ENCODE measurements at regions not wholly inside any gene's neighbourhood (a gene's known extent, or its start where the extent isn't known, plus 50 kb on each side); places are given as distances from the start of the nearest gene placed in this dataset.

DNA sequence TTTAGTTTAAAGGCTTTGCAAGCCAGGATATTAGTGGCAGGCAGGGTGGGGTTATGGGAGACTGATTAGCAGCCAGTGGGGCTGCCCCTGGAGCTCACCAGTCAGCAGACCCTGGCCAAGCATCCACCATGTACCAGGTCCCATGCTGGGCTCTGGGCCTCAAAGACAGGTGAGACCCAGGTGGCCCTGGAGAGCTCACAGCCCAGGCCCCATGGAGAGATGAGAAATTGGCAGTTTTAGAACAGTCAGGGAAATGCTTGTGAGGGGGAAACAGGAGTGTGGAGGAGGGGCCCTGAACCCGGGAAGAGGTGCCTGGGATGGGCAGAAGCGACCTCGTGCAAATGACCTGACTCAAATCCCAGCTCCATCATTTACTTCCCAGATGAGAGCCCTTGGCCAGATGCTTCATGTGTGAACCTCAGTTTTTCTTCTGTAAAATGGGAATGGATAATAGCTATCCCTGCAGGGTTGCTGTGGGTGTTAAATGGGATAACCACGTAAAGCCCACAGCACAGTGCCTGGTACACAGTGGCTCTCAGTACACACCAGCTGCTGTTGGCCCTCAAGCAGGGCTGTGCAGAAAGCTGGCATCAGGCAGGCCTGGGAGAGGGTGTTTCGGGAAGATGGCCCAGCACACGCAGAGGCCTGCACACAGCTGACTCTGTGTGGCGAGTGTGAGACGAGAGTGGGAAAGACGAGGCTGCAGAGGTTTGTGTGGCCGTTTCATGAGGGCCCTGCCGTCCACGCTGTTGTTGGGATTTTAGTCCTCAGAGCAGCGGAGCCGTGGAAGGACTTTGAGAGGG is 518.5 kb downstream of the PTPRU start:
- DNase-seq (ENCODE audit: low spot score in 2 of 2), result no peak
- no peak for FAIRE-seq

DNA sequence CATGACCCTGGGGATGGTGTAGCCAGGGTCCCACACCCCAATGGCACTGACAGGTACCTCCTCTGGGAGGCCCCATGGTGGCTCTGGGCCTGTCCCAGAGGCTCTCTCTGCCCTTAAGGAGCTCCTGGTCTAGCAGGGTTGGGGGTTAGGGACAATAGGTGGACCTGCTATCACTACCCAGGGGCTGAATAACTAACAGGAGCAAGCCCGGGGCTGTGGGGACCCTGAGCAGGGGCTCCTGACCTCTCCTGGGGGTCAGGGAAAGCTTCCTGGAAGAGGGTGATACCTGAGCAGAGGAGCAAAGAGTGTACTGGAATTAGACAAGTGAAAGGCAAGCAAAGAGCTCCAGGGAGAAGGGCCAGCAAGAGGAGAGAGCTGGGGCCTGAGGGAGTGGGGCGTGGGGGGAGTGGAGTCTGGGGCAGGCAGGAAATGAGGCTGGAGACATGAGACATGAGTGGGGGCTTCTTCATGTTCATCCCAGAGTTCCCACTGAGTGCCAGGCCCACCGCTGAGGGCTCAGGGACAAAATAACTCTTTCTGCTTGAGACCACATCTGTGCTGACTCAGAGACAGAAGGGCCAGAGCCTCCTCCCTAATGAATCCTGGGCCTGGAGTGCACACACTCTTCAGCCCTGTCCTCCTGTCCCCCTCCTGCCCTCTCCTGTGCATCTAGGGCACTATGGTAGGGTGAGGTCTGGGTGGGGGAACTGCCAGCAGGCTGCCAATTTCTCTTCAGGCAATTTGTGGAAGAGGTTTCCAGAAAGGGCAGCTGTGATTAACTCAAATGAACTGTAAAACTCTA is 517.6 kb downstream of the PTPRU start:
- no peak for FAIRE-seq
- no peak for DNase-seq (ENCODE audit: low spot score in 2 of 2)

DNA sequence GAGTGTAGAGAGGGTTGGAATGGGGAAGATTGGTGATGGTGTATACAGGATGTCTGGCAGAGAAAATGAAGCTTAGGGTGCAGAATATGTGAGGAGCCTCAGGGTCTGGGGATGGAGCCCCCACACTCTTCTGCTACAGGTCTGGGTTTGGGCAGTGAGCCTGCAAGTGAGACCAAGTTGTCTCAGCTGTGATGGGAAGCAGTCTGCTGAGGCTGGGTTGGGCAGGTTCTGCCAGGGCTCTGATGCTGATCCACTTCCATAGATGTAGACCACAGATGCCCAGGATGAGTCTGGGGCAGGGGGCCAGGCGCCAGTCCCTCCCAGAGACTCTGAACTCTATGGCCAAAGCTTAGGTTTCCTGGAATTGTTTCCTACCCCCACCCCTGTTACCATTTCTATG is 516.9 kb downstream of the PTPRU start:
- FAIRE-seq, result no peak
- no peak for DNase-seq (ENCODE audit: low spot score in 2 of 2)

DNA sequence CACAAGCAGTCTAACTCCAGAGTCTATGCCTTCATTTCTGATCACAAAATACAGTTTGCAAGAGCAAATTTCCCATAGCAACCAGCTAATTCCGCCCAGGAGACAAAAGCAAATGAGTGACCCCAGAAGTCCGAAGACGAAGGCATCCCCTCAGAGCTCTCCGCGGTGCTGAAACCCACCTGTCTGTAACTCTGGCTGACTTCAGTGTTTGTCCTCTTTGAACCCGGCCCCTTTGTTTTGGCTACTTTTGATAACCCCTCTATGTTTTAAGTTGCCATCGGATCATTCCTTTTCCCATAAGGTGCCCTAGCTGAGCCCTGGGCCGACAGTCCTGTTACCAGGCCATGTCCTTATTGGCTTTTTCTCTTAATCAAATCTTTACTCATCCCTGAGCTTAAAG is 515.8 kb downstream of the PTPRU start:
- FAIRE-seq (no peak), DNase-seq (ENCODE audit: low spot score in 2 of 2) (no peak)

DNA sequence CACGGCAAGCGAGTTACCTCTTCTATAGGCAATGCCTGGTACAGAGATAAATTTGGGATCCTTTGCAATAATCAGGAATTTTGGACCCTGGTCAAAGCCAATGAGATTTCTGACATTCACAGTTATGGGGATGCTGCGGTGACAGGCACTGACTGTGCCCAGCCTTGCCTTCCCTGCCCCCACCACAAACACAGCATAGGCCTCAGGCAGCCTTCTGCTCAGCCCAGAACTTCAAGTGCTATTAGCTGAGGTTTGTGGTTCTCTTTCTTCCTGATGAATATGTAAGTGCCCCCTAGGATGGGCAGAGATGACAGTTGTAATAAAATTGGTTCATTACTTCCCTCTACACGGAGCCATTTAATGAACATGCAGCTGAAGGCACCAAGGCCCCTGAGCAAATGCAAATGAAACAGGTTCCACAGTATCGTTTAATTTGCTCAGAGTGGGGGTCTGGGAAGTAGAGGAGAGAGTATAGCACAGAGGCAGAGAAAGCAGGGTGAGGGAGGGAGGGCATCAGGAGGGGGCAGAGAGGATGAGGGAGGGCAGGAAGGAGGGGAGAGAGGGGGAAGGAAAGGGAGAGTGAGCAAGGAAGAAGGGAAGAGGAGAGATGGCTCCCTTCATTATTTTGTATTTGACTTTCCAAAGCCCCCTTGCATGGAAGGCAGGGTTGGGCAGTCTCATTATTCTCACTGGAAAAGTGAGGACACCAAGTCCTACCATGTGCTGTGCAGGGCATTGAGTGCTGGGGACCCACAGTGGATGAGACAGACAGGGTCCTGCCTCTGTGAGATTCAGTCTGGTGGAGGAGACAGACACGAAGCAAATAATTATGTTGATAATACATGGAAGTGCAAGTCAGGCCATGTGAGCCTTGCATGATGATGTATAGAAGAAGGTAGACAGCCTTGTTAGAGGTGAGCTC is 513.0 kb downstream of the PTPRU start:
- FAIRE-seq (no peak), DNase-seq (ENCODE audit: low spot score in 2 of 2) (no peak)

DNA sequence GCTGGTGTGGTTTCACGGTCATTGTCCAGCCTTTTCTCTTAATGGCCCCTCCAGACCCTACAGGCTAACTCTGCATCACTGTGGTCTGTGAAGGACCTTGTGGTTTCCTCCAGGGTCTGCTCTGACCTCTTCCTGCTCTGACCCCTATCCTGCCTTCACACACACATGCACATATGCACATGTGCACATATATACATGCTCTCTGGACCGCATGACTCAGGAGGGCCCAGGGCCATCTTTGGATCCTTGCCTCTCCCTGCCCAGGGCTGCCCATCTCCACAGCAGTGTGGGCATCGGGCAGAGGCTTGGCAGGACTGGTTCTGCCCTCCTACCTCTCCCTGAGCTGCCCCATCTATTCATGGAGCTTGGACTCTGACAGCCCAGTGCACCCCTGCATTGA is 510.9 kb downstream of the PTPRU start:
- DNase-seq (ENCODE audit: low spot score in 2 of 2), result no peak
- FAIRE-seq, result no peak

DNA sequence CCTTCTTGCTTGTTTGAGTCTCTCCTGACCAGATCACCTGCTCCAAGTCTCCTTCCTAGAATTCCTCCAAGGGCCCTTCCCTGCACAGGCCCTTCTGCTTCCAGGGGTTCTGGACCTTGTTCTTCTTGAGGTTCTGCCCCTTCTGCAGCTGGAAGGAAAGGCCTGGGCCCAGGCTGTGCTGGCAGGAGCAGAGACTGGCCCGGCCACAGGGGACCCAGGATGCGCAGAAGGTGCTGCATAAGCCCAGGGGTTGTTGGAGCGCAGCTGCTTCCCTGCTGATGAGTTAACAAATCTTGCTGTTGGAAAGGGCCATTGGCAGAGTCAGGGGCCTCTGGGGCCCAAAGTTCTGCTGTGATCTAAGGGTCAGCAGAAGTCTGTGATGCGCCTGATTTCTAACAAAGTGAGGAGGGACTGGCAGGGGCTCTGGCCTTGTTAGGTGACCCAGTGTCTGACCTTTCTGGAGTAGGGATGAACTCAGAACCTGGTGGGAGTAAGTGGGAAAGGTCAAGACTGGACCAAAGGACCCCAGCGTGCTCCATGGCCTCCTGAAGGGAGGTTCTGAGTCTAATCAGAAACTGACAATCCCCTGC is 509.8 kb downstream of the PTPRU start:
- DNase-seq (ENCODE audit: low spot score in 2 of 2) (no peak), FAIRE-seq (no peak)

DNA sequence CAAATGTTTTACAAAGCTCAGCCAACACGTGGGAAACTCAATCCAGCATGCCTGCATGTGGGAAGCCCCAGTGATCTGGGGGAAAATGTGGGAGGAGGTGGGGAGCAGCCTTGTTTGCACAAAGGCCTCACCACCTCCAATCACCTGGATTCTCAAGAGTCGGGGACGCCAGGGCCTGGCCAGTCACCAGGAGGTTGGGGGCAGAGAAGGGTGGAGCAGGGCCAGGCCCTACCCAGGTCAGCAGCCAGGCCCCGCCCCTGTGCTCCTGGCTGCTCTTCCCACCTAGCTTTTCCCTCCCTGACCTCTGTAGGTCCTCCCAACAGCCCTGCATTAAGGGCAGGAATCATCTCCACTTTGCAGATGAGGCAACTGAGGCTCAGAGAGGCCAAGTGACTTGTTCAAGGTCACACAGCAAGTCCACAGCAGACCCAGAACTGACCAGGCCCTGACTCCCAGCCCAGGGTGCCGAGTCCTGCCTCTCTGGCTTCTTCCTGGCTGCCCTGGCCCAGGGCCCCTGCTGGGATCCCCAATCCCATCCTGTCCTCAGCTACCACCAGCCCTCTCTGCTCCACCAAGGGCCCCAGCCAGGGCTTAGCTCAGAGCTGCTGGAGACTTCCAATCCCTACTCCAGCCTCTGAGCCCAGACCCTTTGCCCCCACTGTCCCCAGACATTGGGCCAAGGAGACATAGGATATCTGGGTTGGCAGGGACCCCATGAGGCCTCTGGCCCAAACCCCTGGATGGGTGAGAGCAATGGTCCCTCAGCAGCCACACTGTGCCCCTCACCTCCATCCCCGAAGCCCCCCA is 508.6 kb downstream of the PTPRU start:
- no peak for FAIRE-seq
- no peak for DNase-seq (ENCODE audit: low spot score in 2 of 2)

DNA sequence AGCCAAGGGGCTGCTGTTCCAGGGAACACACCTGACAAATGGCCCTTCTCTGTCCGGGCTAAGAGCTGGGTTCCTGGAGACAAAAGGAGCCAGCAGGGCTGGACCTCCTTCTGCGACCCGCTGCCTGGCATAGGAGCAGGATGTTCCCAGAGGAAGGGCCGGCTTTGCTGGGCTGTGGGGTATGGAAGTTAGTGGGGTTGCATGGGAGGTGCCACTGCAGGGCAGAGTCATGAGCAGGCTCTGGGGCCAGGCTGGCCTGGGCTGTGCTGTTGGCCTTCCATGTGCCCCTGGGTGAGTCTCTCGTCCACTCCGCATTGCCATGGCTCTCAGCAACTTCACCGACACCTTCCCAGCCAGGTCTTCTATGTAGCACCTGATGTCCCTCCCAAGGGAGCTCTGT is 507.6 kb downstream of the PTPRU start:
- no peak for DNase-seq (ENCODE audit: low spot score in 2 of 2)
- no peak for FAIRE-seq

DNA sequence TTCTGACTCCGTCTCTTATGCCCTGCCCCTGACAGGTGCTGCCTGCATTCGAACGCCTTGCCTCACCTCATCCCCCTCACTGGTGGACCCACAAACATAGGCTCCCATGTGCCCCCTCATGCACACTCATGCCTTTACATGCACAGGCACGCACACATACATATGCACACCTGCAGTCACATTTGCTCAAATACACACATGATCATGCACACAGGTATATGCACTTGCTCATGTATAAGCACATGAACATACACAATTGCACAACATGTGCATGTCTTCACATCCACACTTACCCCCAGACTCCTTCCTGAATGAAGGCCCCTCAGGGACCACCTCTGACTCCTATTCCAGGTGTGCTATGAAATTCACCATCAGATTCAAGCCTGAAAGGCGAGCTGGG is 506.9 kb downstream of the PTPRU start:
- no peak for FAIRE-seq
- DNase-seq (ENCODE audit: low spot score in 2 of 2), result no peak

DNA sequence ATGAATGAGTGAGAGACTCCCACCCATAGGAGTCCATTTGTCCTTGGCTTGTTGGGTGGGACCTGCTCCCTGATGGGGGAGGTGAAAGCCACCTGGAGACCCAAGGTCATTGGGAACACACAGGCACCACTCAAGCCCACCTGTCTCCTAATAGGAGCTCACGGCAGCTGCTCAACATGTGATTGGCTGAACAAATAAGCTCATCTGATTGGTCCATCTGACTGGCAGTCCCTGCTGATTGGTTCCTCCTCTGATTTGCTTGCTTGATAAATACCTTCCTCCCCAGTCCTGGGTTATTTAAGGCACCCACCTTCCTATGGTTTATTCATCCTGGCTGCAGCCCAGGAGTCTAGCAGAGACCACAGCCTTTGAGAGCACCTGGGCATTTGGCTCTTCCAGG is 502.9 kb downstream of the PTPRU start:
- DNase-seq (ENCODE audit: low spot score in 2 of 2) (no peak), FAIRE-seq (no peak)

DNA sequence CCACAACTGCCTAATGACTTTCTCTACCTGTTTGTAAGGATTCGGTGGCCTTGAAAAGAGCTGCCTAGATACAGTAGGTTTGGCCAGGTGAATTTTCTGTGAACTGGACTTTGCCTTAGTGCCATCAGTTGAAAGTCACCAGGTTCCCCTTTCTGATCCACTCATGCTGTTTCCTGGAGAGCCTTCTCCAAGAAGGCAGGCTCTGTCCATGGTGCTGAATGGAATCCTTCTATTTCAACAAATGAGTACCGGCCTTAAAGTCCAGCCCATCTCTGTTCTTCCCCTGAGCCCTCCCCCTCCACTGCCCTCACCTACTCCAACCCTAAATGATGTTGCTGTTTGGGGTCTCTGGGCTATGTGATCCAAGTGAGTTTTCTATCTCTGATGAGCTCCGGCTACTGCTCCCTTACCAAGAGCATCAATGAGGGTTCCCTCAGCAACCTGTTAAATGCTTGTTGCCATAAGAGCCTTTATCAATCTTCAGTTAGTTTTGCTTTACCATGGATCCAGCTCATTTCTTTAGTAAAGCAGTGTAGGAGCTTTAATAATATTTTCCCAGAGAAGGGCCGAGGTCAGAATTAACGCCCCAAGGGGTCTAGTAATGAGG is 500.4 kb downstream of the PTPRU start:
- DNase-seq (ENCODE audit: low spot score in 2 of 2), result no peak
- no peak for FAIRE-seq

DNA sequence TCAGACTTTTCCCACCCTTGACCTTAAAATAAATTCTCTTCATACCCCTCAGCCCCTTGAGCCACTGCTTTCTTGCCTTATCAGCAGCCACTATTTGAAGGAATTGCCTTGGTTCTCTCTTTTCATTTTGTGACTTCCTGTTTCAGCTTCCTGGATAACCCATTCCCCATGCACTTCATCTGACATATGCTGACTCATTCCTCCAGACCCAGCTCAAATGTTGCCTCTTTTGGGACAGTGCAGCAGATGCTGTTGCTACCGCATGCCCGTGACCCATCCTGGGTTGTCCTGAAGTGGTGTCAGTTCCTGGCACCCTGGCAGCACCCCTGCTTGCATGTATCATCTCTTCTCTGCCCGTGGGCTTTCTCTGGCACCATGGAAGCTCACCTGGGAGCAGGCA is 496.1 kb downstream of the PTPRU start:
- FAIRE-seq (no peak), DNase-seq (ENCODE audit: low spot score in 2 of 2) (no peak)

DNA sequence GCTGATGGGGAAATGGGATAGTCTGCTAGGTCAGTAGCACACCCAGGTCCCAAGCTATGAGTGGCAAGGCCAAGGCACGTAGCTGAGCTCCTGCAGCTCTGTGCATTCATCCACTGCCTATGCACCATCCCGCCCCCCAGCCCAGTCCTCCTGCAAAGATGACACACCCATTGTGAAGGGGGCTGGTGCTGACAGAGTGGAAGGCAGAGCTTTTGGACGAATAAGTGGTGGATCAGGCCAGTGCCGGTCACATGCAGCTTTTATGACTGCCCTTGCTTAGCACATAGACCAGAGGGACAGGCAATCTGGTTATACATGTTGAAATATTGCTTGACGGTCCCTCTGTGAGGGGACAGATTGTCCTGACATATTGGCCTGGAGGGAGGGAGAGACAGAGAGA is 494.3 kb downstream of the PTPRU start:
- no peak for FAIRE-seq
- no peak for DNase-seq (ENCODE audit: low spot score in 2 of 2)

DNA sequence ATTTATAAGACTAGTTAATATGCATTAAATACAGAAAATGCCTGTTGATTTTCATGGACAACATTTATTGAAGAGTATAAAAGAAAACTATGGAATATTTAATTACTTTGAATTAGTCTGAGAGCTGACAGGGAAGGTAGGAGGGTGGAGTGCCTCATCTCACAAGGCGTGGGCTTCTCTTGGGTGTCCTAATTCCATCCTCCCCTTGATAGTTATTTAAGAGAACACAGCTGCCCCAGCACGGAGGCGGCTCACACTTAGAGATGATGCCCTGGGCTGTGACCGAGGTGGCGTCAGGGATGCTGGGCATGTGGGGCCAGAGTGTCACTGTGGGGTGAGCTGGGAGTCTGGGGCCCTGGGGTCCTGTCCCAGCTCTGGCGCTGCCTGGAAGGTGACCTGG is 493.0 kb downstream of the PTPRU start:
- DNase-seq (ENCODE audit: low spot score in 2 of 2) (no peak), FAIRE-seq (no peak)

DNA sequence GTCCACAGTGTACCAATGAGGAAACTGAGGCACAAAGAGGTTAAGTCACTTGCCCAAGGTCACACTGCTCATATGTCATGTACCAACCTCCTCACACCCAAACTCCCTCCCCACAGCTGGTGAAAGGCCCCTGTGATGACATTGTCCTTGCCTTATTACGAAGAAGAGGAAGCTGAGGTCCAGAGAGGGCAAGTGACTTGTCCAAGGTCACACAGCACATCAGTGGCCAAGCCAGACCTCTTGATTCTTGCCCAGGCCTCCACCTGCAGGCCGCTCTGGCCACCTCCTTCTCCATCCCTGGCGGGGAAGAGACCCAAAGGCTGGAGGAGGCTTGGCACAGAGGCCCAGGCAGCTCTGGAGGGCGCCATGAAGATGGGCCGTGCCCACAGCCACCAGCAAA is 492.4 kb downstream of the PTPRU start:
- FAIRE-seq, result no peak
- no peak for DNase-seq (ENCODE audit: low spot score in 2 of 2)

DNA sequence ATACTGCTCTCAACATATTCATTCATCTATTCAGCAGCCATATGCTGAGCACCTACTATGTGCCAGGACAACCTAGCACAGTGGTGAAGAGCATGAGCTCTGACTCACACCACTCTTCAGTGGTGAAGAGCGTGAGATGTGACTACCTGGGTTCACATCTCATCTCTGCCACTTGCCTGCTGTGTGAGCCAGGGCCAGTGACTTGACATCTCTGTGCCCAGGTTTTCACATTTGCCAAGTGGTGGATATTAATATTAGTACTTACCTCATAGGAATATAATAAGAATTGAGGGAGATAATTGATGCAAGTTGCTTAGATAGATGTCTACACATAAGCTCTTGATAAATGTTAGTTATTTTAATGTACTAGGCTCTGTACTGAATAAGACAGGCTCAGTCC is 488.9 kb downstream of the PTPRU start:
- DNase-seq (ENCODE audit: low spot score in 2 of 2) (no peak), FAIRE-seq (no peak)

DNA sequence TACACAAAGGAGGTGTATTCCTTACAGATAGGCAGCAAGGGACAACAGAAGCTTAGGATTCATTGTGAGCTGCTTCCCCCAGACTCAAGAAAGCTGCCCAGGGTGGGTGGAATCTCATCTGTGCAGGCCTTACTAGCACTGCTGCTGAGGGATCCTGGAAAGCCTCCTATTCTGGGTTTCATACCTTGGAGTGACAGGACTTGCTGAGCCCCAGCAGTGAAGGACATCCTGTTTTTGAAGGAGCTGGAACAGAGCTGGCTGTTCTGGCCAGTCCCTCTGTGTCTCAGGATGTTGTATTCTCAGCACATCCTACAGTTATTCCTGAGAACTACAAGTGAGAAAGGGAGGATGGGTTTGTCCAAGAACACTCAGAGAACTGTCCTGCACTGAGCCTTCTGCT is 486.3 kb downstream of the PTPRU start:
- FAIRE-seq, result no peak
- no peak for DNase-seq (ENCODE audit: low spot score in 2 of 2)

DNA sequence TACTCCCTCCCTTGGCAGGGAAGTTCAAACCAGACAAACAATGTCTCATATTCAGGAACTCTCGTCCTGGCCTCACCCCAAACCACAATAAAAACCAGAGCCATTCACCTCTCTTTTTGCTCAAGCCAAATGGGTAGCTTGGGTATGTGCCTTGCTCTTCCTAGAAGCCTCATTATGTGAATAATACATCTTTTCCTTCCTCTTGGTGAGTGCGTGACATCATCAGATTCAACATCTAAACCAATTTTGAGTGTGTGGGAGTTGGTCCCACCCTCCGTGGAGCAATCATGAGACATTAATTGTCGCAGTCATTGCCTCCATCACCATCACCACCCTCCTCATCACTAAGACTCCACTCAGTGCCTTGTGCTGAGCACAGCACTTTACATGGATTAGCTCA is 482.9 kb downstream of the PTPRU start:
- FAIRE-seq, result no peak
- DNase-seq (ENCODE audit: low spot score in 2 of 2), result no peak

Data from frontal cortex (tissue), 3 donors.